Caco-2 (cell line): ENCODE measurements at regions not wholly inside any gene's neighbourhood (a gene's known extent, or its start where the extent isn't known, plus 50 kb on each side); places are given as distances from the start of the nearest gene placed in this dataset.

Experiments used
- BruUV-seq: library from RNA; stranded (reverse); fragments of 400-500 nt; replicated peaks from 2 replicates; lab custom pipeline; 2021; lab: Mats Ljungman, UMichigan
- CTCF ChIA-PET: fragments of 300-600 bp; sonication (Branson Sonifier 250); formaldehyde crosslinking; loops from one replicate; lab custom pipeline; 2022; ENCODE audit warnings: antibody characterized with exemption; lab: Charles Lee
- POLR2A ChIA-PET: fragments of 300-600 bp; sonication (Branson Sonifier 250); formaldehyde crosslinking; loops from one replicate; lab custom pipeline; 2022; ENCODE audit warnings: antibody characterized with exemption; lab: Charles Lee
- DNase-seq, 2 experiments: peaks; one replicate each; pipeline versions ENCODE4 v3.0.0 to v3.0.0-alpha.2; 2020 to 2022
- H3K27me3 ChIP-seq: replicated peaks from 2 replicates; pipeline ENCODE4 v1.6.0; 2011; ENCODE audit warnings: low read length; ENCODE audit not compliant: control insufficient read depth, insufficient read depth
- H3K36me3 ChIP-seq: 2 replicates; pipeline ENCODE4 v1.5.1; 2011; ENCODE audit warnings: low read length; ENCODE audit not compliant: control insufficient read depth, insufficient read depth
- H3K4me1 ChIP-seq: fragments of 250-450 bp; sonication (Bioruptor Pico); 2 replicates; pipeline ENCODE4 v1.5.1; 2020; ENCODE audit warnings: mild to moderate bottlenecking
- H3K4me3 ChIP-seq: 2 replicates; pipeline ENCODE4 v1.5.1; 2011; ENCODE audit warnings: low read depth, mild to moderate bottlenecking, control low read depth, low read length
- H3K9me3 ChIP-seq: fragments of 250-450 bp; sonication (Bioruptor Pico); 2 replicates; pipeline ENCODE4 v1.5.1; 2020; ENCODE audit warnings: mild to moderate bottlenecking, moderate library complexity
- H3K27ac Mint-ChIP-seq: one replicate; pipeline ENCODE4 v1.8.0; 2022; ENCODE audit warnings: mixed read lengths; ENCODE audit not compliant: unreplicated experiment
- H3K27me3 Mint-ChIP-seq: one replicate; pipeline ENCODE4 v1.8.0; 2022; ENCODE audit warnings: mixed read lengths; ENCODE audit not compliant: insufficient read depth, unreplicated experiment
- H3K36me3 Mint-ChIP-seq: one replicate; pipeline ENCODE4 v1.8.0; 2022; ENCODE audit warnings: mild to moderate bottlenecking, mixed read lengths; ENCODE audit not compliant: insufficient read depth, unreplicated experiment
- H3K4me1 Mint-ChIP-seq: one replicate; pipeline ENCODE4 v1.8.0; 2022; ENCODE audit warnings: low read depth, mixed read lengths; ENCODE audit not compliant: unreplicated experiment
- H3K4me3 Mint-ChIP-seq: one replicate; pipeline ENCODE4 v1.8.0; 2022; ENCODE audit warnings: mild to moderate bottlenecking, moderate library complexity, mixed read lengths; ENCODE audit not compliant: unreplicated experiment
- H3K9me3 Mint-ChIP-seq: one replicate; pipeline ENCODE4 v1.8.0; 2022; ENCODE audit warnings: mixed read lengths; ENCODE audit not compliant: unreplicated experiment
- intact Hi-C: fragments of 100-400 bp; cut with micrococcal nuclease; formaldehyde crosslinking; loops from one replicate; pipeline ENCODE4 v1.10.0; 2022; ENCODE audit not compliant: unreplicated experiment
- TF ChIP-seq, protein P1 (sequence below), 2 experiments: fragments of 200-600 bp in 1 of 2; IDR thresholded peaks; 1 replicate in 1 of 2; 2 replicates in 1 of 2; pipeline versions ENCODE4 v1.5.1 to v1.8.0; 2011 to 2022; ENCODE audit warnings: antibody characterized with exemption in 1 of 2, control low read depth in 1 of 2, inconsistent platforms in 1 of 2, low read depth in 1 of 2, low read length in 1 of 2, mild to moderate bottlenecking in 1 of 2, moderate library complexity in 1 of 2; ENCODE audit not compliant: insufficient read depth in 1 of 2, severe bottlenecking in 1 of 2, unreplicated experiment in 1 of 2

DNA sequence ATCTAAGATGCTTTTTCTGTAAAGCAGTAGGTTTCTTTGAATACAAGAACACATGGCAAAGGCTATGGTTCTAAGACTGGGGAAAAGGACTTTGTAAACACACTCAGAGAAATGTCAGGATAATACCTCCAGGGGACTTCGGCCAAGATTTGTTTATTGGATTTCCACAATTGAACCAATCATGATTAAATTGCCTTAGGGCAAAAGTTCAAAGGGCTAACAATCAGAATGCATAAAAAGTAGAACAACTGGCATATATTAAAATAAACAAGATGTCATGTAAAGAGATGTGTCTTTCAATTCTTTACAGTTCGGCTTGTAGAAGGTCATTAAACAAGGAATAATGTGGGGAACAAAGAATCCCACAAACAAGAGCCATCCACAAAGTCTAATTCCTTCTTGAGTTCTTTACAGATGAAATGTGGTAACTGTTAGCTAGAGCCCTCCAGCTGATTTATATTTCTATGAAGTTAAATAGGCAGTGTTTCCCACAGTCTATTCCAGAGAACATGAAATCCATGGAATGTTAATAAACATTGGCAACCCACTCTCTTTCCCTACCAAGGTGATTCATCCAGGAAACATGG is 565.5 kb downstream of the ZNF608 start:
- H3K4me1 ChIP-seq = no peaks in the 10 kb centered on the region
- DNase-seq = no peak
- Mint-ChIP-seq H3K4me1 (no peaks in the 10 kb centered on the region), H3K27me3 (no peaks in the 10 kb centered on the region), H3K36me3 (no peaks in the 10 kb centered on the region), H3K9me3 (no peaks in the 10 kb centered on the region), H3K27ac (no peak overlapping the region), H3K4me3 (no peak overlapping the region)
- no TSS peak for BruUV-seq
- CTCF ChIA-PET = no interaction called here
- TF ChIP-seq, protein P1, sequence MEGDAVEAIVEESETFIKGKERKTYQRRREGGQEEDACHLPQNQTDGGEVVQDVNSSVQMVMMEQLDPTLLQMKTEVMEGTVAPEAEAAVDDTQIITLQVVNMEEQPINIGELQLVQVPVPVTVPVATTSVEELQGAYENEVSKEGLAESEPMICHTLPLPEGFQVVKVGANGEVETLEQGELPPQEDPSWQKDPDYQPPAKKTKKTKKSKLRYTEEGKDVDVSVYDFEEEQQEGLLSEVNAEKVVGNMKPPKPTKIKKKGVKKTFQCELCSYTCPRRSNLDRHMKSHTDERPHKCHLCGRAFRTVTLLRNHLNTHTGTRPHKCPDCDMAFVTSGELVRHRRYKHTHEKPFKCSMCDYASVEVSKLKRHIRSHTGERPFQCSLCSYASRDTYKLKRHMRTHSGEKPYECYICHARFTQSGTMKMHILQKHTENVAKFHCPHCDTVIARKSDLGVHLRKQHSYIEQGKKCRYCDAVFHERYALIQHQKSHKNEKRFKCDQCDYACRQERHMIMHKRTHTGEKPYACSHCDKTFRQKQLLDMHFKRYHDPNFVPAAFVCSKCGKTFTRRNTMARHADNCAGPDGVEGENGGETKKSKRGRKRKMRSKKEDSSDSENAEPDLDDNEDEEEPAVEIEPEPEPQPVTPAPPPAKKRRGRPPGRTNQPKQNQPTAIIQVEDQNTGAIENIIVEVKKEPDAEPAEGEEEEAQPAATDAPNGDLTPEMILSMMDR (IDR thresholded peaks at IDR 0.05; ENCODE audit: insufficient read depth in 1 of 2, low read depth in 1 of 2, low read length in 1 of 2, severe bottlenecking in 1 of 2, unreplicated experiment in 1 of 2) = no peak
- intact Hi-C loops = no loop called here
- H3K9me3 ChIP-seq = 0 out of 2 replicates have a peak, but pooled peaks cover 3% of the 10 kb centered on the region
- no peaks in the 10 kb centered on the region; the same call in 1 of the 2 replicates for H3K36me3 ChIP-seq
- no peaks in the 10 kb centered on the region for H3K27me3 ChIP-seq
- POLR2A ChIA-PET = no interaction called here
- H3K4me3 ChIP-seq = no peak overlapping the region

DNA sequence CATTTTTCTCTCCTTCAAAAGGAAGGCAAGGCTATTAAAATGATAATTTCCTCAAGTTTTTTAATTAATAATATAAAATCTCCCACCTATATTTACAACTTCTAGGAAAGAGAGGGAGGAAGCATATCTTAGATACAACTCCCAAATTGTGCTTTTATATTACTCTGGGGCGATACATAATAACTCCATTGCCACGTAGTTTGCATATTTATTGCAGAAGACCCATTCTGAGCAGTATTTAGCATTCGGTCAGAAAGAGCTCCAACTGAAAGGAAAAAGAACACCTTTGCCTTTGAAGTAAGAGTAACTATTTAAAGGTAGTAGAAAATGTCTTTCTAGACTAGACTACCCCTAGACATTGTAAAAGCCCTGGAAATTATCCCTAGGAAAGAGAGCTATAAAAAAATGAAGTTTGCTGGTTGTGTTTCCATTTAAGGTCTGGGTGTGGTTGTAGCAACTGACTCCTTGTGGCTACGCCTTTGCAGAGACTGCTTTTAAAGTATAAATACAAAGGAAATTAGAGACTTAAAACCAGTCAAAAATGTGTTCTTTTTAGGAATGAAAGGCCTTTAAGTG is 566.1 kb downstream of the ZNF608 start:
- POLR2A ChIA-PET = no interaction called here
- no peak overlapping the region for H3K4me3 Mint-ChIP-seq
- H3K4me3 ChIP-seq = no peak overlapping the region
- H3K27ac Mint-ChIP-seq = no peak overlapping the region
- intact Hi-C loops = no loop called here
- no peaks in the 10 kb centered on the region for H3K36me3 Mint-ChIP-seq
- DNase-seq = no peak
- H3K9me3 Mint-ChIP-seq = peaks cover 1% of the 10 kb centered on the region
- TF ChIP-seq, protein P1 (IDR thresholded peaks at IDR 0.05; ENCODE audit: insufficient read depth in 1 of 2, low read depth in 1 of 2, low read length in 1 of 2, severe bottlenecking in 1 of 2, unreplicated experiment in 1 of 2) = no peak
- no peaks in the 10 kb centered on the region for H3K27me3 ChIP-seq
- CTCF ChIA-PET = no interaction called here
- H3K36me3 ChIP-seq = no peaks in the 10 kb centered on the region; the same call in 1 of the 2 replicates
- BruUV-seq = no TSS peak
- no peaks in the 10 kb centered on the region for H3K27me3 Mint-ChIP-seq
- 0 out of 2 replicates have a peak, but pooled peaks cover 3% of the 10 kb centered on the region for H3K9me3 ChIP-seq
- H3K4me1 ChIP-seq = no peaks in the 10 kb centered on the region
- H3K4me1 Mint-ChIP-seq = no peaks in the 10 kb centered on the region

DNA sequence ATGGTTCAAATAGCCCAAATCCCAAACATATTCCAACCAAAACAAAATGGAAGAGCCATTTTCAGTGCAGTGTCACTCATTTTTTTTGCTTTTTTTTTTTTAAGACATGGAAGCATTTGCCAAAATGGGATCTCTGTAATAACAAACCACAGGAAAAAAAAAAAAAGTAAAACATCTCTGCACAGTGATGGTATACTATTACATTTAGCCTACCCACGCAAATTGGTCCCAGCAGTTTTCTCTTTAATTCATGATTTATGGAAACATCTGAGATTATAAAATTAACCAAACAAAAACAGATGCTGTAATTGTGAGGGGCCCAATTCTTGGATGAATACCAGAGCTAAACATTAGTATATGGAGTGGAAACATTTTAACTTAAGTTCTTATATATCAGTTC is 566.6 kb downstream of the ZNF608 start:
- H3K4me3 ChIP-seq = no peak overlapping the region
- ChIA-PET POLR2A (interaction anchor here (0.7 kb wide), 1 partner anchor 110 kb away, joined by 8 read pairs; no protein-coding TSS in a partner anchor), CTCF (no interaction called here)
- TF ChIP-seq, protein P1 (IDR thresholded peaks at IDR 0.05; ENCODE audit: insufficient read depth in 1 of 2, low read depth in 1 of 2, low read length in 1 of 2, severe bottlenecking in 1 of 2, unreplicated experiment in 1 of 2) = no peak
- no peak for DNase-seq
- BruUV-seq = no TSS peak
- no peaks in the 10 kb centered on the region; the same call in 1 of the 2 replicates for H3K36me3 ChIP-seq
- 0 out of 2 replicates have a peak, but pooled peaks cover 3% of the 10 kb centered on the region for H3K9me3 ChIP-seq
- intact Hi-C loops = no loop called here
- Mint-ChIP-seq H3K9me3 (peaks cover 7% of the 10 kb centered on the region), H3K27me3 (no peaks in the 10 kb centered on the region), H3K4me3 (no peak overlapping the region), H3K36me3 (no peaks in the 10 kb centered on the region), H3K27ac (no peak overlapping the region), H3K4me1 (no peaks in the 10 kb centered on the region)
- no peaks in the 10 kb centered on the region for H3K4me1 ChIP-seq
- no peaks in the 10 kb centered on the region for H3K27me3 ChIP-seq
